RWPE1 (cell line): ENCODE measurements at regions not wholly inside any gene's neighbourhood (a gene's known extent, or its start where the extent isn't known, plus 50 kb on each side); places are given as distances from the start of the nearest gene placed in this dataset.

ENCODE experiments used
- CTCF ChIA-PET: fragments of 350-600 bp; sonication (Branson Sonifier 250); formaldehyde crosslinking; extraction: SDS; loops from one replicate; lab custom pipeline; 2021; lab: Yijun Ruan, JAX
- POLR2A ChIA-PET: fragments of 400-600 bp; formaldehyde crosslinking; extraction: SDS; loops from one replicate; lab custom pipeline; 2020; ENCODE audit warnings: antibody characterized with exemption; ENCODE audit not compliant: low non-redundant PET; lab: Yijun Ruan, JAX
- DNase-seq: peaks from one replicate; pipeline ENCODE4 v3.0.0; 2012; ENCODE audit warnings: low spot score
- H3K27ac ChIP-seq: fragments of 450-650 bp; 2 replicates; pipeline ENCODE4 v1.5.1; 2017
- CTCF ChIP-seq: fragments of 450-650 bp; conservative IDR thresholded peaks from 2 replicates; pipeline ENCODE4 v1.5.1; 2017; ENCODE audit warnings: low read depth, mild to moderate bottlenecking

GRCh38 chr3:174495928-174496327 lies 363.2 kb upstream of the NAALADL2 start:
- H3K27ac ChIP-seq = no peak overlapping the region
- ChIA-PET CTCF (no interaction called here), POLR2A (no interaction called here)
- no peak for DNase-seq
- no peak for TF ChIP-seq CTCF

- ChIA-PET POLR2A (no interaction called here), CTCF (no interaction called here)
- TF ChIP-seq CTCF = no peak
- DNase-seq = no peak
- no peak overlapping the region for H3K27ac ChIP-seq
Measured at GRCh38 chr3:174498638-174499037, 360.5 kb upstream of the NAALADL2 start.

- no peak overlapping the region for H3K27ac ChIP-seq
- ChIA-PET POLR2A (no interaction called here), CTCF (no interaction called here)
- TF ChIP-seq CTCF = no peak
- no peak for DNase-seq
Measured at GRCh38 chr3:174505266-174505665, 353.9 kb upstream of the NAALADL2 start.

GRCh38 chr3:174524203-174524602 lies 334.9 kb upstream of the NAALADL2 start:
- H3K27ac ChIP-seq = no peak overlapping the region
- DNase-seq = no peak
- CTCF ChIA-PET = no interaction called here
- POLR2A ChIA-PET = no interaction called here
- no peak for TF ChIP-seq CTCF

- TF ChIP-seq CTCF = no peak
- POLR2A ChIA-PET = no interaction called here
- H3K27ac ChIP-seq = no peak overlapping the region
- CTCF ChIA-PET = no interaction called here
- no peak for DNase-seq
Measured at GRCh38 chr3:174529298-174529697, 329.8 kb upstream of the NAALADL2 start.

GRCh38 chr3:174531262-174531982 lies 327.7 kb upstream of the NAALADL2 start:
- H3K27ac ChIP-seq = no peak overlapping the region
- no peak for TF ChIP-seq CTCF
- CTCF ChIA-PET = no interaction called here
- DNase-seq = no peak
- POLR2A ChIA-PET = no interaction called here
